ENCODE measurements at regions not wholly inside any gene's neighbourhood (a gene's known extent, or its start where the extent isn't known, plus 50 kb on each side); places are given as distances from the start of the nearest gene placed in this dataset.

DNA sequence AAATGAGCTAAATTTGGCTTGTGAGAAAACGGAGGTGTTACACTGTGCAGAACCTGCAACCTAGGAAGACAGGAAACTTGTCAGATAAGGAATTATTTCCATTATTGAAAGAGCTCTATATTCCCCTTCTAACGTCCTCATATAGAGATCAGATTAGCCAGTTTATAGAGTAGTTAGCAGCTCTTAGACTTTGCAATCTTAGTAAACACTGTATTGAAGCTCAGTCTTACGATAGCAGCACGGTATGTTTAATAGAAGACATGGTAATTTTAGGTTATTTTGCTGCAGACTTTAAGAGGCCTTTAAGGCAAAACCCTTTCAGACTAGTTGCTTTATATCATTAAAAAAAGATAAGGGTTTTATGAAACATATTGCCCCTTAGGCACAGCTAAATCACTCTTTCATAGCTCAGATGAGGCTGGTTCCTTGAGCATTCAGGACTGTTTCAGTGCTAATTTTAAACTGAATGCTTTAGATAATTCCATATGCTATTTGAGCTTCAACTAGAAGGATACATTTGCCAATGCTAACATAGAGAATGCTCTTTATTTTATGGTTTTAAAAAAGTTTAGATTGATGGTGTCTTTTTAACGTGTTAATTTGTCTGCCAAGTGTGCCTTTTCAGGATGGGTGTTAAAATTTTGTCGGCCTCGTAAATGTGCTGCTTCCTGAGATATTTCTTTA is 234.3 kb downstream of the PYDC2 start:
- Histone ChIP-seq H3K27ac (ENCODE audit: low read depth in 1 of 2, low read length in 2 of 2) (no peak overlapping the region), H3K4me1 (ENCODE audit: control insufficient read depth in 1 of 2, insufficient read depth in 2 of 2, low read length in 2 of 2) (no peaks in the 10 kb centered on the region), H3K36me3 (ENCODE audit: control insufficient read depth in 1 of 2, insufficient read depth in 2 of 2, low read length in 1 of 2) (no peaks in the 10 kb centered on the region), H3K4me3 (ENCODE audit: low read length in 2 of 2) (no peak overlapping the region), H3K9me3 (ENCODE audit: control insufficient read depth, low read length) (no peaks in the 10 kb centered on the region), H3K27me3 (ENCODE audit: control insufficient read depth in 1 of 2, insufficient read depth in 2 of 2, low read length in 1 of 2) (no peaks in the 10 kb centered on the region)
- intact Hi-C loops (cut with DNase I), result no loop called here
- whole genome bisulfite sequencing, 2 donors, result 35% methylated on average over 7 of the region's 7 CpGs
- ATAC-seq (ENCODE audit: low FRiP score) (no peak), DNase-seq (no peak)

- ATAC-seq (ENCODE audit: low FRiP score) (no peak), DNase-seq (no peak)
- intact Hi-C loops (cut with DNase I), result no loop called here
- H3K36me3 ChIP-seq (ENCODE audit: control insufficient read depth in 1 of 2, insufficient read depth in 2 of 2, low read length in 1 of 2), result no peaks in the 10 kb centered on the region
- no peak overlapping the region for H3K27ac ChIP-seq (ENCODE audit: low read depth in 1 of 2, low read length in 2 of 2)
- H3K4me3 ChIP-seq (ENCODE audit: low read length in 2 of 2), result no peak overlapping the region
- H3K4me1 ChIP-seq (ENCODE audit: control insufficient read depth in 1 of 2, insufficient read depth in 2 of 2, low read length in 2 of 2), result no peaks in the 10 kb centered on the region
- H3K9me3 ChIP-seq (ENCODE audit: control insufficient read depth, low read length), result no peaks in the 10 kb centered on the region
- no peaks in the 10 kb centered on the region for H3K27me3 ChIP-seq (ENCODE audit: control insufficient read depth in 1 of 2, insufficient read depth in 2 of 2, low read length in 1 of 2)
Observed at GRCh38 chr3:191695815-191696153, 234.8 kb downstream of the PYDC2 start.

DNA sequence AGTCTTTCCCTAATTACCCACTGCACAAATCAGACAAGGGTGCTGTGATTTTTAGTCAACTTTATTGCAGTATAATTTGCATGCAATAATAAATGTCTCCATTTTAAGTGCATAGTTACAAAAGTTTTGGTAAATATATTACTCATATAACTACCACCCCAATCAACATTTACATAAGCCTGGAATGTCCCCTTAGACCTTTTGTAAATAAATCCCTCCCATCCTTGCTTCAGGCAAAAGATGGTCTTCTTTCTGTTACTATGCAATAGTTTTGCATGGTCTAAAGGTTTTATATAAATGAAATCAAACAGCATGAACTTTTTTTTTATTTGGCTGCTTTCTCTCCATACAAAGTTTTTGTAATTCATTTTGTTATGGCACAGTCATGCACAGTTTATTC is 235.4 kb downstream of the PYDC2 start:
- Histone ChIP-seq H3K36me3 (ENCODE audit: control insufficient read depth in 1 of 2, insufficient read depth in 2 of 2, low read length in 1 of 2) (no peaks in the 10 kb centered on the region), H3K9me3 (ENCODE audit: control insufficient read depth, low read length) (no peaks in the 10 kb centered on the region), H3K27me3 (ENCODE audit: control insufficient read depth in 1 of 2, insufficient read depth in 2 of 2, low read length in 1 of 2) (no peaks in the 10 kb centered on the region), H3K4me3 (ENCODE audit: low read length in 2 of 2) (no peak overlapping the region), H3K27ac (ENCODE audit: low read depth in 1 of 2, low read length in 2 of 2) (no peak overlapping the region), H3K4me1 (ENCODE audit: control insufficient read depth in 1 of 2, insufficient read depth in 2 of 2, low read length in 2 of 2) (no peaks in the 10 kb centered on the region)
- ATAC-seq (ENCODE audit: low FRiP score), result no peak
- intact Hi-C loops (cut with DNase I), result no loop called here
- DNase-seq, result no peak

DNA sequence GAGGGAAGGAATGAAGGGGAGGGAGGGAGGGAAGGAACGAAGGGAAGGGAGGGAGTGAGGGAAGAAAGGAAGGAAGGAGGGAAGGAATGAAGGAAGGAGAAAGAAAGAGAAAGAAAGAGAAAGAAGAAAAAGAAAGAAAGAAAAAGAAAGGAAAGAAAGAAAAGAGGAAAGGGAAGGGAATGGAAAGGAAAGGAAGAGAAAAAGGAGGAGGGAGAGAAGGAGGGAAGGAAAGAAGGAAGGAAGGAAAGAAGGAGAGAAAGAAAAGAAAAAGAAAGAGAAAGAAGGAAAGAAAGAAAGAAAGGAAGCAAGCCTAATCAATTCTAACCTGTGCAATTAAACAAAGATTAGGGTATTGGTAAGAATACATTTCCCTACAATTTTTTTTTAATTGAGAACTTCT is 238.6 kb downstream of the PYDC2 start:
- no peak overlapping the region for H3K4me3 ChIP-seq (ENCODE audit: low read length in 2 of 2)
- 69 to 71% methylated on average over 1 of the region's 1 CpG for WGBS, 2 donors
- ATAC-seq (ENCODE audit: low FRiP score), result no peak
- H3K27ac ChIP-seq (ENCODE audit: low read depth in 1 of 2, low read length in 2 of 2), result no peak overlapping the region
- no peaks in the 10 kb centered on the region for H3K36me3 ChIP-seq (ENCODE audit: control insufficient read depth in 1 of 2, insufficient read depth in 2 of 2, low read length in 1 of 2)
- H3K9me3 ChIP-seq (ENCODE audit: control insufficient read depth, low read length), result peaks cover 5% of the 10 kb centered on the region
- H3K27me3 ChIP-seq (ENCODE audit: control insufficient read depth in 1 of 2, insufficient read depth in 2 of 2, low read length in 1 of 2), result no peaks in the 10 kb centered on the region
- DNase-seq, result no peak
- intact Hi-C loops (cut with DNase I), result no loop called here
- H3K4me1 ChIP-seq (ENCODE audit: control insufficient read depth in 1 of 2, insufficient read depth in 2 of 2, low read length in 2 of 2), result no peaks in the 10 kb centered on the region

GRCh38 chr3:191702121-191702520 is 241.2 kb downstream of the PYDC2 start:
- H3K4me1 ChIP-seq (ENCODE audit: control insufficient read depth in 1 of 2, insufficient read depth in 2 of 2, low read length in 2 of 2), result no peaks in the 10 kb centered on the region
- ATAC-seq (ENCODE audit: low FRiP score), result no peak
- no peak overlapping the region for H3K4me3 ChIP-seq (ENCODE audit: low read length in 2 of 2)
- 78 to 79% methylated on average over 2 of the region's 2 CpGs for WGBS, 2 donors
- H3K27me3 ChIP-seq (ENCODE audit: control insufficient read depth in 1 of 2, insufficient read depth in 2 of 2, low read length in 1 of 2), result no peaks in the 10 kb centered on the region
- intact Hi-C loops (cut with DNase I), result no loop called here
- H3K27ac ChIP-seq (ENCODE audit: low read depth in 1 of 2, low read length in 2 of 2), result no peak overlapping the region
- DNase-seq, result no peak
- no peaks in the 10 kb centered on the region for H3K36me3 ChIP-seq (ENCODE audit: control insufficient read depth in 1 of 2, insufficient read depth in 2 of 2, low read length in 1 of 2)
- peaks cover 5% of the 10 kb centered on the region for H3K9me3 ChIP-seq (ENCODE audit: control insufficient read depth, low read length)

DNA sequence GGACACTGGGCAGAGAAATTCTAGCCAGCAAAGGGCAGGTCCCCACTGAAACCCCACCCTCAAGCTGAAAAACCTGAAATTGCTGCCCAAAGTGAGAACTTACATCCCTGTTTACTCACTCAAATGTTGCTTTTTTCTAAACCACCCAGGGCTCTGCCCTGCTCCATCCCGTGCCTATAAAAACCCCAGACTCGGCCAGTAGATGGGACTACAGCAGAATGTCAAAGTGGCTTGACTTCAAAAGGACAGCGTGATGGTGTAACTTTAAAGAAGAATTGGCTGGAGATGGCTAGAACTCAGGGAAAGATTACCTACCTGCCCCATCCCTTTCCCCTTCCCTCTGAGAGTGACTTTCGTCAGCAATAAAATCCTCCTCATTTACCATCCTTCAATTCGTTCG is 246.9 kb downstream of the PYDC2 start:
- Histone ChIP-seq H3K4me3 (ENCODE audit: low read length in 2 of 2) (no peak overlapping the region), H3K36me3 (ENCODE audit: control insufficient read depth in 1 of 2, insufficient read depth in 2 of 2, low read length in 1 of 2) (no peaks in the 10 kb centered on the region), H3K9me3 (ENCODE audit: control insufficient read depth, low read length) (no peaks in the 10 kb centered on the region), H3K27me3 (ENCODE audit: control insufficient read depth in 1 of 2, insufficient read depth in 2 of 2, low read length in 1 of 2) (no peaks in the 10 kb centered on the region), H3K27ac (ENCODE audit: low read depth in 1 of 2, low read length in 2 of 2) (no peak overlapping the region), H3K4me1 (ENCODE audit: control insufficient read depth in 1 of 2, insufficient read depth in 2 of 2, low read length in 2 of 2) (no peaks in the 10 kb centered on the region)
- ATAC-seq (ENCODE audit: low FRiP score) (no peak), DNase-seq (no peak)
- intact Hi-C loops (cut with DNase I), result no loop called here
- 70% methylated on average over 6 of the region's 6 CpGs for WGBS, 2 donors

GRCh38 chr3:191715585-191715984 is 254.6 kb downstream of the PYDC2 start:
- intact Hi-C loops (cut with DNase I), result no loop called here
- Histone ChIP-seq H3K36me3 (ENCODE audit: control insufficient read depth in 1 of 2, insufficient read depth in 2 of 2, low read length in 1 of 2) (no peaks in the 10 kb centered on the region), H3K27ac (ENCODE audit: low read depth in 1 of 2, low read length in 2 of 2) (no peak overlapping the region), H3K9me3 (ENCODE audit: control insufficient read depth, low read length) (no peaks in the 10 kb centered on the region), H3K27me3 (ENCODE audit: control insufficient read depth in 1 of 2, insufficient read depth in 2 of 2, low read length in 1 of 2) (no peaks in the 10 kb centered on the region), H3K4me3 (ENCODE audit: low read length in 2 of 2) (no peak overlapping the region), H3K4me1 (ENCODE audit: control insufficient read depth in 1 of 2, insufficient read depth in 2 of 2, low read length in 2 of 2) (no peaks in the 10 kb centered on the region)
- WGBS, 2 donors, result 8 to 14% methylated on average over 1 of the region's 1 CpG
- DNase-seq, result no peak
- ATAC-seq (ENCODE audit: low FRiP score), result no peak

GRCh38 chr3:191721390-191721861 is 260.5 kb downstream of the PYDC2 start:
- H3K9me3 ChIP-seq (ENCODE audit: control insufficient read depth, low read length), result no peaks in the 10 kb centered on the region
- H3K4me1 ChIP-seq (ENCODE audit: control insufficient read depth in 1 of 2, insufficient read depth in 2 of 2, low read length in 2 of 2), result no peaks in the 10 kb centered on the region
- DNase-seq (no peak), ATAC-seq (ENCODE audit: low FRiP score) (no peak)
- H3K4me3 ChIP-seq (ENCODE audit: low read length in 2 of 2), result no peak overlapping the region
- intact Hi-C loops (cut with DNase I), result no loop called here
- no peaks in the 10 kb centered on the region for H3K27me3 ChIP-seq (ENCODE audit: control insufficient read depth in 1 of 2, insufficient read depth in 2 of 2, low read length in 1 of 2)
- H3K27ac ChIP-seq (ENCODE audit: low read depth in 1 of 2, low read length in 2 of 2), result no peak overlapping the region
- H3K36me3 ChIP-seq (ENCODE audit: control insufficient read depth in 1 of 2, insufficient read depth in 2 of 2, low read length in 1 of 2), result no peaks in the 10 kb centered on the region
- 14 to 25% methylated on average over 4 of the region's 4 CpGs for WGBS, 2 donors

- Histone ChIP-seq H3K27me3 (ENCODE audit: control insufficient read depth in 1 of 2, insufficient read depth in 2 of 2, low read length in 1 of 2) (no peaks in the 10 kb centered on the region), H3K4me3 (ENCODE audit: low read length in 2 of 2) (no peak overlapping the region), H3K36me3 (ENCODE audit: control insufficient read depth in 1 of 2, insufficient read depth in 2 of 2, low read length in 1 of 2) (no peaks in the 10 kb centered on the region), H3K9me3 (ENCODE audit: control insufficient read depth, low read length) (no peaks in the 10 kb centered on the region), H3K4me1 (ENCODE audit: control insufficient read depth in 1 of 2, insufficient read depth in 2 of 2, low read length in 2 of 2) (no peaks in the 10 kb centered on the region), H3K27ac (ENCODE audit: low read depth in 1 of 2, low read length in 2 of 2) (no peak overlapping the region)
- ATAC-seq (ENCODE audit: low FRiP score) (no peak), DNase-seq (no peak)
- 4 to 5% methylated on average over 1 of the region's 1 CpG for WGBS, 2 donors
- intact Hi-C loops (cut with DNase I), result no loop called here
Observed at GRCh38 chr3:191721990-191722389, 261.0 kb downstream of the PYDC2 start.

All from aorta (tissue), 5 donors.